ENCODE measurements at regions not wholly inside any gene's neighbourhood (a gene's known extent, or its start where the extent isn't known, plus 50 kb on each side); places are given as distances from the start of the nearest gene placed in this dataset.

- no peak for DNase-seq
Observed at GRCh38 chr7:15798081-15798480, 111.6 kb upstream of the MEOX2 start.

- no peak for DNase-seq
Observed at GRCh38 chr7:15795393-15795792, 108.9 kb upstream of the MEOX2 start.

GRCh38 chr7:15794801-15795200 lies 108.3 kb upstream of the MEOX2 start:
- no peak for DNase-seq

GRCh38 chr7:15784694-15785030 lies 98.2 kb upstream of the MEOX2 start:
- DNase-seq = no peak

- DNase-seq = no peak
Observed at GRCh38 chr7:15783987-15784693, 97.7 kb upstream of the MEOX2 start.

- no peak for DNase-seq
Observed at GRCh38 chr7:15782656-15783055, 96.2 kb upstream of the MEOX2 start.

GRCh38 chr7:15781944-15782343 lies 95.5 kb upstream of the MEOX2 start:
- DNase-seq = no peak

GRCh38 chr7:15780271-15780670 lies 93.8 kb upstream of the MEOX2 start:
- no peak for DNase-seq

- DNase-seq = no peak
Observed at GRCh38 chr7:15778191-15778590, 91.7 kb upstream of the MEOX2 start.

GRCh38 chr7:15765753-15766152 lies 79.3 kb upstream of the MEOX2 start:
- DNase-seq = no peak

GRCh38 chr7:15764851-15765382 lies 78.4 kb upstream of the MEOX2 start:
- DNase-seq = no peak

GRCh38 chr7:15764010-15764409 lies 77.5 kb upstream of the MEOX2 start:
- DNase-seq = no peak

GRCh38 chr7:15757041-15758000 lies 70.8 kb upstream of the MEOX2 start:
- no peak for DNase-seq

- DNase-seq = no peak
Observed at GRCh38 chr7:15755061-15755460, 68.6 kb upstream of the MEOX2 start.

- DNase-seq = no peak
Observed at GRCh38 chr7:15753887-15754579, 67.5 kb upstream of the MEOX2 start.

- DNase-seq = no peak
Observed at GRCh38 chr7:15752377-15752776, 65.9 kb upstream of the MEOX2 start.

- DNase-seq = no peak
Observed at GRCh38 chr7:15751191-15751701, 64.8 kb upstream of the MEOX2 start.

- no peak for DNase-seq
Observed at GRCh38 chr7:15750727-15751126, 64.2 kb upstream of the MEOX2 start.

GRCh38 chr7:15749631-15750030 lies 63.1 kb upstream of the MEOX2 start:
- no peak for DNase-seq

GRCh38 chr7:15747712-15748111 lies 61.2 kb upstream of the MEOX2 start:
- no peak for DNase-seq

- DNase-seq = no peak
Observed at GRCh38 chr7:15747301-15747700, 60.8 kb upstream of the MEOX2 start.

- no peak for DNase-seq
Observed at GRCh38 chr7:15743926-15744480, 57.5 kb upstream of the MEOX2 start.

GRCh38 chr7:15737601-15738000 lies 51.1 kb upstream of the MEOX2 start:
- no peak for DNase-seq

Data from central memory CD4-positive, alpha-beta T cell (primary cell).